ENCODE measurements at regions not wholly inside any gene's neighbourhood (a gene's known extent, or its start where the extent isn't known, plus 50 kb on each side); places are given as distances from the start of the nearest gene placed in this dataset.

DNA sequence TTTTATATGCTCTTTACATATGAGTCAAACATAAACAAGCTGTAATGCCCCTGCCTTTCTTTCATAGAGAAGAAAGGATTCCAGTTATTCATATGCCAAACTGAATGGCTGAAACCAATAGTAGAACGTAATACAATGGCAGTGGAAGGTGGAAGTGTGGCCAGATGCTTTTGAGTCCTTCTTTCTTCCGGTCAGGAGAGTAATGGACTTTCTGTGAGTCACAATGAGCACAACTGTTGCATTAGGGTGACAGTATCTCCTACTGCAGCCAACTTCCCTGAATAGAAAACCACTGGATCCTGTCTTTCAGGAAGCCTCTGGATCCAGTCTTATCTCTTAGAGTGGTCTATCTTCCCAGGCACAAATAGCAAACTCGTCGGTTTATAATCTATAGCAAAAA, 855.2 kb downstream of the MAT2B start:
- no peak overlapping the region for H3K4me3 Mint-ChIP-seq
- Histone ChIP-seq H3K27ac (ENCODE audit: low read depth, low read length) (no peak overlapping the region), H3K4me1 (ENCODE audit: control insufficient read depth, insufficient read depth, low read length) (no peaks in the 10 kb centered on the region), H3K9me3 (ENCODE audit: control insufficient read depth, low read length) (no peaks in the 10 kb centered on the region), H3K36me3 (ENCODE audit: control insufficient read depth, insufficient read depth, low read length) (no peaks in the 10 kb centered on the region), H3K4me3 (ENCODE audit: low read length) (no peak overlapping the region), H3K9ac (ENCODE audit: extremely low read depth, low read length, poor library complexity, severe bottlenecking) (no peak overlapping the region), H3K27me3 (ENCODE audit: control insufficient read depth, insufficient read depth, low read length, poor library complexity, severe bottlenecking) (peaks cover 9% of the 10 kb centered on the region)
- no peak overlapping the region for H3K27ac Mint-ChIP-seq
- 84 to 90% methylated on average over 2 to 3 of the region's 4 CpGs for WGBS, 2 experiments (ENCODE audit: insufficient coverage in 1 of 2, insufficient read length in 1 of 2)
- H3K27me3 Mint-ChIP-seq (ENCODE audit: insufficient read depth), result peaks cover 10% of the 10 kb centered on the region
- no peaks in the 10 kb centered on the region for H3K36me3 Mint-ChIP-seq (ENCODE audit: low read depth)
- no peaks in the 10 kb centered on the region for H3K9me3 Mint-ChIP-seq
- no peak for TF ChIP-seq CTCF (conservative IDR thresholded peaks at IDR 0.05)
- DNase-seq, result no peak
- no peaks in the 10 kb centered on the region for H3K4me1 Mint-ChIP-seq

- H3K4me1 Mint-ChIP-seq, result no peaks in the 10 kb centered on the region
- no peaks in the 10 kb centered on the region for H3K36me3 Mint-ChIP-seq (ENCODE audit: low read depth)
- no peaks in the 10 kb centered on the region for H3K36me3 ChIP-seq (ENCODE audit: control insufficient read depth, insufficient read depth, low read length)
- no peak overlapping the region for H3K4me3 ChIP-seq (ENCODE audit: low read length)
- no peaks in the 10 kb centered on the region for H3K9me3 Mint-ChIP-seq
- no peak overlapping the region for H3K9ac ChIP-seq (ENCODE audit: extremely low read depth, low read length, poor library complexity, severe bottlenecking)
- no peak overlapping the region for H3K27ac ChIP-seq (ENCODE audit: low read depth, low read length)
- H3K4me1 ChIP-seq (ENCODE audit: control insufficient read depth, insufficient read depth, low read length), result no peaks in the 10 kb centered on the region
- no peak for DNase-seq
- 90 to 96% methylated on average over 3 to 5 of the region's 5 CpGs for WGBS, 2 experiments (ENCODE audit: insufficient coverage in 1 of 2, insufficient read length in 1 of 2)
- H3K9me3 ChIP-seq (ENCODE audit: control insufficient read depth, low read length), result no peaks in the 10 kb centered on the region
- no peak for TF ChIP-seq CTCF (conservative IDR thresholded peaks at IDR 0.05)
- no peaks in the 10 kb centered on the region for H3K27me3 ChIP-seq (ENCODE audit: control insufficient read depth, insufficient read depth, low read length, poor library complexity, severe bottlenecking)
- no peaks in the 10 kb centered on the region for H3K27me3 Mint-ChIP-seq (ENCODE audit: insufficient read depth)
- H3K27ac Mint-ChIP-seq, result no peak overlapping the region
- H3K4me3 Mint-ChIP-seq, result no peak overlapping the region
These were observed 856.6 kb downstream of the MAT2B start for GRCh38 chr5:164361986-164362385.

DNA sequence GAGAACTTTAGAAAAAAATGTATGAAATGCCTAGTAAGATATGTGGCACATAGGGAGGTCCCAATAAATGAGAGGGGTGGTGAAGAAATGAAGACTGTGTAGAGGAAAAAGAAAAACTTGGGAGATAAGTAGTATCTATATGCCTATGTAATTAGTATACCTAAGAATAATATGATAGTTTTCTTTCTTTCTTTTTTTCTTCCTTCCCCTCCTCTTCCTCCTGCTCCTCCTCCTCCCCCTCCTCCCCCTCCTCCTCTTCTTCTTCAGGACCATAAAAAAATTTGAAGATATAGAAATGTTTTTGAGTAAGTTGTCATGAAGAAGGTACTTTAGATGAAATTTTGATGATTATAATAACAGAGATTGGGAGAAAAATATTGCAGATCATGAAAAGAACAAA, 857.4 kb downstream of the MAT2B start:
- Histone ChIP-seq H3K27ac (ENCODE audit: low read depth, low read length) (no peak overlapping the region), H3K9ac (ENCODE audit: extremely low read depth, low read length, poor library complexity, severe bottlenecking) (no peak overlapping the region), H3K36me3 (ENCODE audit: control insufficient read depth, insufficient read depth, low read length) (no peaks in the 10 kb centered on the region), H3K9me3 (ENCODE audit: control insufficient read depth, low read length) (no peaks in the 10 kb centered on the region), H3K4me3 (ENCODE audit: low read length) (no peak overlapping the region), H3K4me1 (ENCODE audit: control insufficient read depth, insufficient read depth, low read length) (no peaks in the 10 kb centered on the region), H3K27me3 (ENCODE audit: control insufficient read depth, insufficient read depth, low read length, poor library complexity, severe bottlenecking) (no peaks in the 10 kb centered on the region)
- Mint-ChIP-seq H3K4me3 (no peak overlapping the region), H3K4me1 (no peaks in the 10 kb centered on the region), H3K27me3 (ENCODE audit: insufficient read depth) (no peaks in the 10 kb centered on the region), H3K36me3 (ENCODE audit: low read depth) (no peaks in the 10 kb centered on the region), H3K9me3 (no peaks in the 10 kb centered on the region), H3K27ac (no peak overlapping the region)
- no peak for TF ChIP-seq CTCF (conservative IDR thresholded peaks at IDR 0.05)
- no peak for DNase-seq

Measured in endodermal cell (in vitro differentiated cells).